ENCODE measurements at regions not wholly inside any gene's neighbourhood (a gene's known extent, or its start where the extent isn't known, plus 50 kb on each side); places are given as distances from the start of the nearest gene placed in this dataset.
"Not testable (repeated sequence)": the region's sequence is repeated elsewhere in the genome, so short reads cannot be mapped to it uniquely, and the experiment has no call there.

DNA sequence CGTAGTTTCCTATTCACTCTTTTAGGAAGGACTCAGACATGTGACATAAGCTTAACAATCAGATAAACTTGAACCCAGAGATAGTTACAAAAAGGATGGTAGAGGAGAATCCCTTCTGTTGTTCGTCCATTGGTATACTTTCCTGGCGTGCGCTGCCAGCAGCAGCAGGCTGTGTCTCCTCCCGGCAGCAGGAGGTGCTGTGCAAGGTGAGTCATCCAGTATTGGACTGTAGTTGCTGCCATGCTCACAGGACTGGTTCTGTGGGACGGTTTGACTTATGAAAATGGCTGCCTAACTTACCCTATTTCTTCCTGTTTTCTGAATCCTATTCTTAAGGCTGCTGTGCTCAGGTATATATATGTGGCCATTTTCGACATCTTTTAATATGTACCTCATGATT, 253.4 kb upstream of the LRRC3B start:
- no peak for DNase-seq (ENCODE audit: low spot score)

DNA sequence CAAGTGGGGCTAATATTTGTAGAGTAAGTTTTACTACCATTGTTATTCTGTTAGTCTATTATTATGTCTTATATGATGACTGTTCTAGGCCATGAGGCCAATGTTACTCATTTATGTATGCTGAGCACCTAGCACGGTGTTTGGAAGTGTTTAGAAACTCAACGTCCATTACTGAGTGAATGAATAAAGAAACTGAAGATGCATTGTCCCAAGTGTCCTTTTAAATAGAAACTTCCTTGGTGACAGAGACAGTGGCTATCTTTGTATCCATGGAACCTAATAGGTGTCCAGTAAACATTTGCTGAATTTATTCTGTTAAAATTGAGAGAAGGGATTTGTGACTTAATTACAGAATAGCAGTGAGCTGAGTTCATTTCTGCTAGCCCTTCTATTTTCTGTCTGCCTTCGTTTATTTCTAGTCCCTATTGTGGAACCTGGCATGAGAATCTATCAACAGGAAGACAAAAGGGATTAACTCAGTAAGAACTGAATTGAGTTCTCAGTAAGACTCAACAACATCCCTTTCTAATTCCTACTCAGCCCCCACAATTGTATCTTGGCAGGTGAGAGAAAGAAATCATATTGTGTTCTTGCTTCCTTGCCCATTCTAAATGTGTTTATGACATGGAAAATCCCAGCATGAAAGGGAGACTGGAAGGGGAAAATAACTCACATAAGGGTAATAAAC, 246.6 kb upstream of the LRRC3B start:
- DNase-seq (ENCODE audit: low spot score) = no peak

DNA sequence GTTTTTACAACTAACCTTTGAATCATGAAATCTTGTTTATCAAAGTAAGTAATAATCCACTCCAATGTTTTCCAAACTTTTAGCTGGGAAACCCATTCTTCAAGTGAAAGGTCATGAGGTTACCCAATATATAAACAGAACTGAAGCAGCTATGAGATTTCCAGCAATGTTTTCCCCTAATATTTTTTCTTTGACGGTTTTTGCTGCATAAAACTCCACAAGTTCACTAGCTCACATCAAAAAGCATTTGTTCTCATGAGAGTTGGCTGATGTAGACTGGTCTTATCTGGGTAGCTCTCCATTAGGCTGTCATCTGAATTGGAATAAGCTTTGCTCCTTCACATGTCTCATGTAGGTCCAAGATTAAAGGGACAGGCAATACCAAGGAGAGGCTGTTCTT, 241.2 kb upstream of the LRRC3B start:
- DNase-seq (ENCODE audit: low spot score) = no peak

DNA sequence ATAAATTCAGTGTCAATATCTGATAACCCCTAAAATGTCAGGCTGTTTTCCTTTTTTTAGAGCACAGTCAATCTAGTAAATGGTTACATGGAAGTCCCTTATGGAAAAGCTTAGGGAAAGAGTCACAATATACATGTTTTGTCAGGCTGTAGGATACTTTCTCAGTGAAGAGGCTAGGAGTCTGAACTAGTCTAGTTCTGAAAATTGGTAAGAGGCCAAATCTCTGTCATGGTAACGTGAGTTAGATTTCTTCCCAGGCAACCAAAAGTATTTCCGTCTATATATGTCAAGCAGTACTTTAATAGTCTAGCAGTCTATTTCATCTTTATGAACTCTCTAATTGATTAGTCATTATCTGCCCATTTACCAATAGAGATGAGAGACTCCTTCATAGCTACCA, 215.9 kb upstream of the LRRC3B start:
- no peak for DNase-seq (ENCODE audit: low spot score)

DNA sequence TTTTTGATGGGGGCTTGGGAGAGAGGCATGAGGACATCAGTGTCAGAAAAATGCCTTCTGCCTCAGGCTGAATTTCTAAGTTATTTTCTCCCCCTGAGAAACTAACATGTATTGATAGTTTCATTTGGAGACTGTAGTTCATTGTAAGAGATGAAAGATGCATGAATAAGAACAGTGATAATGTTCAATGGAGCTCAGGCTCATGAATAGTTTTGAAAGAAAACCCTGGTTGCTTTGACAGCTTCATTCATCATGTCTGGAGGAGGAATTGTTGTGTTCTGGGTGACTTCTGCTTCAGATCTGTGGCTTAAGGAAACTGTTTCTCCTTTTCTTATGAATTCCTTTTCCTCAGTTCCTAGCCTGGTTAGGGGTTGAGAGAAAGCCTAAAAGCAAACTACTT, 204.0 kb upstream of the LRRC3B start:
- DNase-seq (ENCODE audit: low spot score) = no peak

DNA sequence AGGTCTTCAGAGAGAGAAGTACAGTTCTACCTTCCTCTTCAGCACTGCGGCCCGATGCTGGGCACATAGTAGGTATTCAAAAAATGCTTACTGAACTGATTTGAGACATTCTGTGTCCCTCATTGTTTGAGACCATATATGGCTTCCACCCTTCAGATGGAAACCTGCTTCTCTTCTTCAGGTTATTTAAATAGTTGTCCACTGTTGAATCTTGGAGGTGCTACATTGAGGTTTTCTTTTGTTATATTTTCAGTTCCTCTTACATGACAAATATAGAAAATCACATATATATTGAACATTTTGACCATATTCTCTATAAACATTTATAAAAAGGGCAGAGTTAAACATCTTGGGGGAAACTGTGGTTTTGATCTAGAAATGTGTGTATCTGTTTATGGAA, 200.2 kb upstream of the LRRC3B start:
- no peak for DNase-seq (ENCODE audit: low spot score)

DNA sequence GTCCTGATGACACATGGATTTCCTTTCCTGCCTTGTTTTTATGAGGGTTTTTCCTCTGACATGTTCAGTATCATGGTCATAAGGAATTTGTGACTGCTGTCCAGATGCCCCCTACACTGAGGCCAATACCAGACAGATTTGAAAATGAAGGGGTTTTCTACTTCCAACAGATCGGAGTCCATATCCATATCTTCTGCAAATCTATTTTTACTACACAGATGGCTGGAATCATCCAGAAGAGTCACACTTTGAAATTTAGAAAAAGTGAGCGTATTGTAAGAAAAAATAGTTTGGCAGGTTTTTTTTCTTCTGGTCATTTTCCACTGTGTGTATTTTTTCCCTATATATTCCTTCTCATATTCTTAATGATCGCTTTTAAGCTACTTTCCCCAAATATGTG, 197.5 kb upstream of the LRRC3B start:
- DNase-seq (ENCODE audit: low spot score) = no peak

DNA sequence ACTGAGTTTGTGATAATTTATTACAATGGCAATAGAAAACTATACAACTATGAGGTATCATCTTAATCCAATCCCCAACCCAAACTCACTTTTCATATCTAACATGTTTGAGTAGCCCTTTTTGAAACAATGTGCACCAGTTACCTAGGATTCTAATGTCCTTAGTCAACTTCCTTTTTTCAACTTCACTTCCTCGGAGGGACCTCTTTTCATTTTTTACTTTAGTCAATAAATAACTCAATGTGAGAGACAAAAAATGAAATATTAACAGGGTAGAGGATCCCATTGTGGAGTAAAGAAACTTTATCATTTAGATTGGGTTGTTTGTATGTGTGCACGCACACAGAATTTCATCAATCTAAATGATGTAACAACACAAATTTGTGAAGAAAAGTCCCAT, 193.6 kb upstream of the LRRC3B start:
- DNase-seq (ENCODE audit: low spot score) = no peak

DNA sequence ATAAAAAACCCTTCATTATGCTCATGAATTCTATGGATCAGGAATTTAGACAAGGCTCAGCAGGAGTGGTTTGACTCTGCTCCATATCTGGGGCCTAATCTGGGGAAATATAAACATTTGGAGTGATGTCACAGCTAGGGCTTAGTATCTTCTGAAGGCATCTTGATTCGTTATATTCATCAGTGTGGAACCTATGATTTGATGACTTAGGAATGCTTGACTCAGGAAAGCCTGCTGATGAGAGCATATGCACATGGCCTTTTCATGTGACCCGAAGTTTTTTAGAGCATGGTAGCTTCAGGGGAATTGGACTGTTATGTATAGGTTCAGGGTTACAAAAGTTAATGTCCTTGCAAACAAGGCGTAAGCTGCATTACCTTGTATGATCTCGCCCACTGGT, 184.9 kb upstream of the LRRC3B start:
- DNase-seq (ENCODE audit: low spot score) = no peak

DNA sequence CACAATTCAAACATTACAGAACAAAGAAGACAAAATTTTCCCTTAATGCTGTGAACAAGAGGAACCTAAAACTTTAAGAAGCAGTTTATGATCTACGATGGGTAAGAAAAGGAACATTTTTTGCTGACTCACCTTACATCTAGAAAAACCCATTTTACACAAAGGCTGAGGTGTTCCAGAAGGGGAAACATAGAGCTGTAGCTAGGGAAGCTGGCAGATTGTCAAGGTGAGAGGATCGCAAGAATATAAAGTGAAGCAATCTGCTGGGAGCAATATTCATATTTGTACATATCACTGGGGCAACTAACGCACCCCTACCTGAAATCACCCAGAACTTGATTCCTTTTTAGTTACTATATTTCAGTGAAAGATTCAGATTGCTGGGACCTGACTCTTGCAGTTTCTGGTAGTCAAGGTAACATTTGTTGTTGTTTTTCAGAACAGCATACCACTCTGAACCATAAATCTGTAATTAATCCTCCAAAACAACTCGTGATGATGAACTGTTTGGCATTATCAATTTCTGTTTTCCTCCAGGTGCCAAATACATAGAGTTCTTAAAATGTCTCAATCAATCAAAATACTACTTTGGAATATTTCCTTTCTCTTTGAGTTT, 184.1 kb upstream of the LRRC3B start:
- DNase-seq (ENCODE audit: low spot score) = no peak

DNA sequence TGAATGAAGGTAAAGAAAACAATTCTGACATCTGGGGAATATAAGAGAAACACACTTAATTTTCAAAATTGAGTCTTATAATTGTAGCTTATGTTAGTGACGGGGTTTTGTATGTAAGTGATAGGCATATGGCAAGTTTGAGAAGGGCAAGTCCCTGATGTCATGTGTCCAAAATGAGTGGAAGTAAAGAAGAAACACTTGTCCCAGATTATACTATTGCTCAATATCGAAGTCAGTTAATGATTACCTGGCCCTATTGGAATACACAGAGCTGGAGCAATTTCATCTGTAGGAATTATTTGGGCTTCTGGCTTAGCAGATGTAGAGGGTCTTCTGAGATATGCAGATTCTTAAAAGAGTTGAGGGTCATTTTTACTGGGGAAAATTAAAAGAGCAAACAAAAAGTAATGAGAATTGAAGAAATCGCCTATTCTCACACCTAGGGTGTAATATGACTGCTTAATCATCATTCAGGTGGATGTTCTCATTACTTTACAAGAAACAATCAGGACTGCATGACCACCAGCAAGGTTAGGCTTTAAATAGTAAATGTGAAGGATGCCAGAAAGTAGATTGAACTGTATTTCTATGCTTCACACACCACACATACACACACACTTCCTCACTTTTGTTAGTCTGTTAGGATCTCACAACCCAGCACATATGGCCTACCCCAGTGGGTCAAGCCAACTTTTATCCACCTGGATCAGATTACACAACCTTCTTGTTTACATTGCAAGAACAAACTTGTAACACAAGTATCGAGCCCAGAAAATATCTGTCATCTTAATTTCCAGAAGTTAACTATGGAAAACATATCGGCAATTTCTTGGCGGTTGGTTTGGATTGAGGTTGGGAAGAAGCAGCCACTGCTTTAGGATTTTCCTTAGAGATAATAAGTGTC, 183.3 kb upstream of the LRRC3B start:
- DNase-seq (ENCODE audit: low spot score) = no peak

DNA sequence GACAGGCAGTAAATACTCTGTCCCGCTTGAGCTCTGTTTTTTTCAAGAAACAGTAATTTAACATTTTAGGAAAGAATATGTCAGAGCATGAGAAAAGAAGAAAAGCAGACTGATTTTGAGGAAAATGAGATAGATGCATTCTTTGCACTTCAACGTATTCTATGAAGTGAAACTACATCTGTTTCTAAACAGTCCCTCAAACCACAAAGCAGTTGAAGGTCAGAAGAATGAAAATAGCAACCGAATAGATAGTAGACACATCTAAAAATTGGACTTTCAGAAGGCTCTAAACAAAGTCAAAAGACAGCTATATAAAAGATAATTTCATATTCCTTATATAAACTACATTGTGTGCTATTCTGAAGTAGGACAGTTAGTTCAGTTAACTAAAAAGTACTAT, 172.6 kb upstream of the LRRC3B start:
- no peak for DNase-seq (ENCODE audit: low spot score)

DNA sequence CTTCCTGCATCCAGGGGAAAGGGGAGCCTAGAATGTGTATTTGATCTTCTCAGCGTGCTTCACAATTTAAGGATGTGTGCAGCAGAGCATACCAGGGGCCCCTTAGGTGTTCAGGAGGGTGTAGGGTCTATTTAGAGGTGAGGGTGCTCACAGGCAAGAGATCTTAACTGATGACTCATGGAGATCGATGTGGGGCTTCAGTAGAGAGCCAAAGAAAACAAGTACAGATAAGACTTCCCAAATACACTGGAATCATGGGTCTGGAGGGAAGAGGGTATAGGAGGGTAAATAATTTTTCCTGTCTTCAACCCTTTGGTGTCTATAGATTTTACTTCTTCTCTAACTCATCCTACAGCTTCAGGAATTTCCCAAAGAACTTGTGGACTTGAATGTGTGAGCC, 170.2 kb upstream of the LRRC3B start:
- DNase-seq (ENCODE audit: low spot score) = no peak

DNA sequence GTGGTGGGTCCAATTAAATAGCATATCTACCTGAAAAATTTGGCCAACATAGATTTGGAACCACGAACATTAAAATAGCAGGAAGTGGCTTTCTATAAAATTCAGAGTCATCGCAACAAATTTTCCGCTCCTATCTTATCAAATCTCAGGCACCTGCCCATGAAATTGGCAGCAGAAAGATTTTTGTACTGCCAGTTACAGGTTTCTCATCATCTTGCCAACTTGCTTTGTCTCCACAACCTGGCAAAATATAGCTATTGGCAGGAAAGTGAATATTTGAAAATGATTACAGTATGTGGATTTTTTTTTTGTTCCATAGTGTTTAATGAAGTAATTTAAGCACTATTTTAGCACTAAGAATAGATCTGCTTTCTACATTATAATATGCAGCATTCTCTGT, 161.6 kb upstream of the LRRC3B start:
- DNase-seq (ENCODE audit: low spot score) = no peak

DNA sequence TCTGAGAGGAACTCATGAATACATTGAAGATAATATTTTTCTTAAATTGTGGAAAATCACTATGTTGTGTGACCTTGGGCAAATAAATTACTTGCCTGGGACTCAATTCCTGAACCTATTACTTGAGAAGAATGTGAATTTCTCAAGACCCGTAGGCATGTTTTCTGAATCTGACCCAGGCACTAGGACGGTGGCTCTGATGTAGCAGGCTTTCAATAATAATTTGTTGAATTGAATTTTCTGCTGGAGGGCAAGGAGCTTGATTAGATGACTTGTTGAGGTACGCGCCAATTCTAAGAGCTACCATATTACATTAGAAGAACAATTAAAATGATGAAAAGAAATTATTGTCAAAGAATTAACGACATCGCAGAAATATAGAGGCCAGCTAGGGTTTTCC, 150.2 kb upstream of the LRRC3B start:
- no peak for DNase-seq (ENCODE audit: low spot score)

DNA sequence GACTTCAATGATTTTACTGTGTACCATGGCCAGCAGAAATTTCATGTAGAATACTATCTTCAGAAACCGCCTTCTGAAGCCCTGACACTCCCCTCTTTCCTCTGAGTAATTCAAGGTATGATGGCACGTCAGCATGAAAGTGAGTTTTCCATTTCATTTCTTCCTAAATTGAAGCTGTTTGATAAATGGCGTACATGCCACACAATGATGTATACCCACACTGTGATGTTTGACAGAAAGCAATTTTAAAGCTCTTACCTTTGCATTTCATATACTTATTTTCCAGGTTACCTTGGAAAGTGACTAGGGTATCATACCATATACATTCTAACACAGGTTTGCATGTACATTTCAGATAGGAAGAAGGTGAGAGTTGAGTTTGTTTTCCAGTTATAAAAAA, 147.9 kb upstream of the LRRC3B start:
- no peak for DNase-seq (ENCODE audit: low spot score)

DNA sequence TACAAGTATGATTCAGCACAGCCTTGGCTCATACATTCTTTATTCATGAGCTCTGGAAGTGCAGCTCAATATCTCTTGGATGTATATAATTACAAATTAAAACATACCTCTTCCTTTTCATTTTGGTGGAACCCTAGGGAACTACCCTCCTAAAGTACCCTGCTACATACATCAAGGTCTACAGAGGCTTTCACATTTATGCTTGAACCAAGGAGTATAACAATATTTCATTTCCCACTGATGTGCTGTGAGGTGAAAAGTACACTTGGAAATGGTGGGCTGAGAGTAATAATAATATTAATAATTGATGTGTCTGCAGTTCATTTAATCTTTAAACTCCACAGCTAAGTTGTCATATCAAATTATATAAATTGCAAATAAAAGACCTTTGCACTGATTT, 142.2 kb upstream of the LRRC3B start:
- no peak for DNase-seq (ENCODE audit: low spot score)

DNA sequence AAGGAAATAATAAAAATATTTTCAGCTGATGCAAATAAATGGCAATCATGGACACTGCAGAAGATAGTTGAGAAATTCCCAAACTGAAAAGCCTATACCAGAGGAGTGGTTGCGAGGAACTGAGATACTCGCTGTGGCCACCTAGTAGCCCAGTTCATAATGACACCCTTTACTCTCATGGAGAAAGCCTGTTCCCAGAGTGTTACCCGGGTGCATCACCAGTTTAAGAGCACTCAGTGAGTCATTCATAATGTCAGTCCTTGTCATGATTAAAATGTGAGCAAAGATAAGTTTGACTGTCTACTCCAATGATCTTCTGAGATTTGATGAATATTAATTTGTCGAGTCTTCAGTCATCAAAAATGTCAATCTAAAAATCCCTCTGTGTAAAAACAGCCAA, 138.4 kb upstream of the LRRC3B start:
- no peak for DNase-seq (ENCODE audit: low spot score)

DNA sequence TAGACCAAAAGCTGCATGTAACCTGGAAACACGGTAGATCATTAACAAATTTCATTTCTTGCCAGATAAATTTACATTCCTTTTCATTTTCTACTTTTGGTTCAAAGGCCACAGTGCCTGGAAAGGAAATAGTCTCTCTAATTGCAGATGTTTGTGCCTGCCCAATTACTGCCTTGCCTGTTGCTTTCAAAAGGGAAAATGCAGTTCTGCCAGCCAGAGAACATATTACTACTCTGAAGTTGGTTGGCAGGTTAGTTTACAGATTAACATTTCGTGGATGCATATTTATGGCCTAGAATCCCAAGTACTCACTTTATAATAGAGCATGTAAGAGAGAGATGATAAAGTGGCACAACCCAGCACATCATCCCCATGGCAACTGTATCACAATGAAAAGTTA, 124.3 kb upstream of the LRRC3B start:
- DNase-seq (ENCODE audit: low spot score) = no peak

DNA sequence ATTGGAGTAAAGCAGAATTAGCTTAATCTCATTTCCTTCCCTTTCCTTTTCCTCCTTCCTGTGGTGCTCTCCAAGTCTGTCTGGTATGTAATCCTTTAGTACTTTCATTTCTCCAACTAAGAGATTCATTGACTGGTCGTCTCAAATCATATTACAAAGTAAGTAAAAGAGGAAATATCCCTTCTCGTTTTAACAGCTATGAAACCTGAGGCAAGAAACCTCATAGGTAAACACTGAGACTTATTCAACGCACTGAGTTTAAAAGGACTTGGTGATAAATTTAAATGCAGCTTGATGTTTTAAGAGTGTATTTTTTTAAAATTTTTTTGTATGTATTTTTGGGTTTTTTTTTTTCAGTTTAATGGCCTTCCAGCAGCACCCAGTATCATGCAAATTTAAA, 117.2 kb upstream of the LRRC3B start:
- no peak for DNase-seq (ENCODE audit: low spot score)

DNA sequence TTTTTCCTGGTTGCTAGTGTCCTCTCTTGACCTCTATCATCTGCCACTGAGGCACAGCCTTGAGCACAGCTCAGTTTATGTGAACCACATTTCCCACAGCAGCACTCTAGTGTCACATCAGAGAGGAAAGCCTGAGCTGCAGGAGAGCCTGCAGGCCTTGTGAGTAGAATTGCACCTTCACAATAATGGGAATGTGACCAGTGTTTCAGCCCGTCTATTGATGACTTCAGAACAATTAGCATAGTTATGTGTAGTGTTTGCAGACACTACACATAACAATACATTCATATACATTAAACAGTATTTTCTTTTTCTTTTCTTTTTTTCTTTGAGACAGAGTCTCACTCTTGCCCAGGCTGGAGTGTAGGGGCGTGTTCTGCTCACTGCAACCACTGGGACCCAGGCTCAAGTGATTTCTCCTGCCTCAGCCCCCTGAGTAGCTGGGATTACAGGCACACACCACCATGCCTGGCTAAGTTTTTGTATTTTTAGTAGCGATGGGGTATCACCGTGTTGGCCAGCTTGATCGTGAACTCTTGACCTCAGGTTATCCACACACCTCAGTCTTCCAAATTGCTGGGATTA, 108.0 kb upstream of the LRRC3B start:
- not testable (repeated sequence) for DNase-seq (ENCODE audit: low spot score)

DNA sequence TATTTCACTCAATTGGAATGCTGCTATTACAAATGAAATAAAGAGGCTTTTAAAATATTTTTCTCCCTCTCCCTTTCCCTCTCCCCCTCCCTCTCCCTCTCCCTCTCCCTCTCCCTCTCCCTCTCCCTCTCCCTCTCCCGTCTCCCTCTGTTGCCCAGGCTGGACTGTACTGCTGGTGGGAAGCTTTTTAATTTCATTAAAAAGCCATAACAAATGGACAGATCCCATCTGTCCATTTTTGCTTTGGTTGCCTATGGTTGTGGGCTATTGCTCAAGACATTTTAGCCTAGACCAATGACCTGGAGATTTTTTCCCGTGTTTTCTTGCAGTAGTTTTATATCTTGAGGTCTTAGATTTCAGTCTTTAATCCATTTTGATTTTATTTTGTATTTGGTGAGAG, 107.2 kb upstream of the LRRC3B start:
- DNase-seq (ENCODE audit: low spot score) = no peak

DNA sequence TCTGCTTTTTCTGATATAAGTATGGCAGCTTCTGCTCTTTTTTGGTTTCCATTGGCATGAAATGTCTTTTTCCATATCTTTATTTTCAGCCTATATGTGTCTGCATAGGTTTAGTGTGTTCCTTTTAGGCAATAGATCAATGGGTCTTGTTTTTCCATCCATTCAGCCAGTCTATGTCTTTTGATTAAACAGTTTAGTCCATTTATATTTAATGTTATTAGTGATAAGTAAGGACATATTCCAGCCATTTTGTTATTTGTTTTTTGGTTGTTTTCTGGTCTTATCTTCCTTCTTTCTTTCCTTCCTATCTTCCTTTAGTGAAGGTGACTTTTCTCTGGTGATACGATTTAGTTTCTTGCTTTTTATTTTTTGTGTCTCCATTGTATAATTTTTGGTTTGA, 101.3 kb upstream of the LRRC3B start:
- DNase-seq (ENCODE audit: low spot score) = no peak
